Panc1 (cell line): ENCODE measurements at regions not wholly inside any gene's neighbourhood (a gene's known extent, or its start where the extent isn't known, plus 50 kb on each side); places are given as distances from the start of the nearest gene placed in this dataset.

ENCODE experiments used
- ATAC-seq: fragments of 200-7000 bp; cut with Tn5 transposase; 2 replicates; pipeline ENCODE4 v1.9.1; 2020; ENCODE audit warnings: mild to moderate bottlenecking, moderate library complexity
- BruUV-seq: library from RNA; stranded (reverse); fragments of 400-500 nt; replicated peaks from 2 replicates; lab custom pipeline; 2021; lab: Mats Ljungman, UMichigan
- CTCF ChIA-PET: fragments of 300-600 bp; sonication (Branson Sonifier 250); formaldehyde crosslinking; loops from one replicate; lab custom pipeline; 2022; ENCODE audit warnings: antibody characterized with exemption; lab: Charles Lee
- POLR2A ChIA-PET: fragments of 300-600 bp; sonication (Branson Sonifier 250); formaldehyde crosslinking; loops from one replicate; lab custom pipeline; 2022; ENCODE audit warnings: antibody characterized with exemption; lab: Charles Lee
- DNase-seq: peaks from one replicate; pipeline ENCODE4 v3.0.0-alpha.2; 2010; ENCODE audit warnings: low read depth, low spot score
- H3K27ac ChIP-seq: 2 replicates; pipeline ENCODE4 v1.5.1; 2011; ENCODE audit warnings: mild to moderate bottlenecking, low read length, inconsistent platforms
- H3K27me3 ChIP-seq: fragments of 200-500 bp; sonication (Bioruptor generic); 2 replicates; pipeline ENCODE4 v1.6.0; 2014; ENCODE audit warnings: low read length, inconsistent platforms; ENCODE audit not compliant: control insufficient read depth, insufficient read depth
- H3K36me3 ChIP-seq: fragments of 200-500 bp; sonication (Bioruptor generic); 2 replicates; pipeline ENCODE4 v1.5.1; 2014; ENCODE audit warnings: inconsistent platforms, mild to moderate bottlenecking, low read length, moderate library complexity; ENCODE audit not compliant: control insufficient read depth, insufficient read depth
- H3K4me1 ChIP-seq: 2 replicates; pipeline ENCODE4 v1.5.1; 2011; ENCODE audit warnings: inconsistent platforms, mild to moderate bottlenecking, low read length, moderate library complexity; ENCODE audit not compliant: control insufficient read depth, insufficient read depth
- H3K4me3 ChIP-seq, 2 experiments: 2 replicates each; pipeline ENCODE4 v1.5.1; 2011 to 2012; ENCODE audit warnings: low read depth in 2 of 2, low read length in 2 of 2, mild to moderate bottlenecking in 2 of 2, inconsistent platforms in 1 of 2, moderate library complexity in 1 of 2
- H3K9me3 ChIP-seq: fragments of 200-500 bp; sonication (Bioruptor generic); 2 replicates; pipeline ENCODE4 v1.5.1; 2014; ENCODE audit warnings: low read depth, mild to moderate bottlenecking, inconsistent platforms, low read length, moderate library complexity; ENCODE audit not compliant: control insufficient read depth, insufficient read depth
- POLR2AphosphoS5 ChIP-seq: IDR thresholded peaks from 2 replicates; pipeline ENCODE4 v1.6.1; 2012; ENCODE audit warnings: mild to moderate bottlenecking, low read depth, low read length, moderate library complexity
- SIN3A ChIP-seq: IDR thresholded peaks from 2 replicates; pipeline ENCODE4 v1.6.1; 2012; ENCODE audit warnings: low read depth, mild to moderate bottlenecking, low read length, moderate library complexity, borderline replicate concordance; ENCODE audit not compliant: insufficient read depth
- TCF7L2 ChIP-seq: IDR thresholded peaks from 2 replicates; pipeline ENCODE4 v1.6.1; 2011; ENCODE audit warnings: mild to moderate bottlenecking, low read depth, low read length, inconsistent platforms
- in situ Hi-C: cut with HindIII; loops from 2 replicates; pipeline ENCODE4 v1.10.0; 2016; ENCODE audit warnings: low sequenced_read_pairs, low pct_unique_long_range_greater_than_20kb
- intact Hi-C: fragments of 100-400 bp; cut with micrococcal nuclease; formaldehyde crosslinking; loops from one replicate; pipeline ENCODE4 v1.10.0; 2022; ENCODE audit not compliant: unreplicated experiment
- TF ChIP-seq, protein P1 (sequence below), 2 experiments: IDR thresholded peaks; 2 replicates each; pipeline ENCODE4 v1.6.1; 2011 to 2012; ENCODE audit warnings: low read depth in 2 of 2, control low read depth in 1 of 2, low read length in 1 of 2, mild to moderate bottlenecking in 1 of 2, moderate library complexity in 1 of 2; ENCODE audit not compliant: insufficient read depth in 1 of 2
- TF ChIP-seq, protein P2 (sequence below): fragments of 450-650 bp; IDR thresholded peaks from 2 replicates; pipeline ENCODE4 v1.5.1; 2017; ENCODE audit warnings: mild to moderate bottlenecking

DNA sequence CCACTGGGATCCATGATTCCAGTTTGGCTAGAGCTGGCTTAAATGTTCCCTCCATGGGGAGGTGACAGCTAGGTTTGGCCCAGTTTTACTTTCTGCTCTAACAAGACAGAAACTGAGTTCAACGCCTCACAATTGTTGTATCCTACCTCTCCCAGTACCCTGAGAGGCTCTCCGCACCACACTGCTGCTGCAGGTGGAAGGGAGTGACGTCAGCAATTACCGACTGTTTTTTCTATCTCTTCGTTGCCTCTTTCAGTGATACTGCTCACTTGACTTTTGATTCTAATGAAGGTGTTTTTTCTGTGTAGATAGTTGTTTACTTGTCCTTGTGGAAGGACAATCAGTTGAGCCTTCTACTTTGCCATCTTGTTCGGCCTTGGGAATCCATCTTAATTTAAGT is 204.9 kb upstream of the DUSP10 start:
- H3K27ac ChIP-seq = no peak overlapping the region
- intact Hi-C loops (no loop called here), in situ Hi-C loops (no loop called here)
- no peaks in the 10 kb centered on the region for H3K4me1 ChIP-seq
- H3K4me3 ChIP-seq = no peak overlapping the region
- ChIA-PET POLR2A (no interaction called here), CTCF (no interaction called here)
- ATAC-seq = no peak
- BruUV-seq = no TSS peak
- H3K27me3 ChIP-seq = no peaks in the 10 kb centered on the region
- no peak for DNase-seq
- H3K36me3 ChIP-seq = no peaks in the 10 kb centered on the region
- H3K9me3 ChIP-seq = peaks cover 4% of the 10 kb centered on the region; the same call in 1 of the 2 replicates
- TF ChIP-seq, protein P1, sequence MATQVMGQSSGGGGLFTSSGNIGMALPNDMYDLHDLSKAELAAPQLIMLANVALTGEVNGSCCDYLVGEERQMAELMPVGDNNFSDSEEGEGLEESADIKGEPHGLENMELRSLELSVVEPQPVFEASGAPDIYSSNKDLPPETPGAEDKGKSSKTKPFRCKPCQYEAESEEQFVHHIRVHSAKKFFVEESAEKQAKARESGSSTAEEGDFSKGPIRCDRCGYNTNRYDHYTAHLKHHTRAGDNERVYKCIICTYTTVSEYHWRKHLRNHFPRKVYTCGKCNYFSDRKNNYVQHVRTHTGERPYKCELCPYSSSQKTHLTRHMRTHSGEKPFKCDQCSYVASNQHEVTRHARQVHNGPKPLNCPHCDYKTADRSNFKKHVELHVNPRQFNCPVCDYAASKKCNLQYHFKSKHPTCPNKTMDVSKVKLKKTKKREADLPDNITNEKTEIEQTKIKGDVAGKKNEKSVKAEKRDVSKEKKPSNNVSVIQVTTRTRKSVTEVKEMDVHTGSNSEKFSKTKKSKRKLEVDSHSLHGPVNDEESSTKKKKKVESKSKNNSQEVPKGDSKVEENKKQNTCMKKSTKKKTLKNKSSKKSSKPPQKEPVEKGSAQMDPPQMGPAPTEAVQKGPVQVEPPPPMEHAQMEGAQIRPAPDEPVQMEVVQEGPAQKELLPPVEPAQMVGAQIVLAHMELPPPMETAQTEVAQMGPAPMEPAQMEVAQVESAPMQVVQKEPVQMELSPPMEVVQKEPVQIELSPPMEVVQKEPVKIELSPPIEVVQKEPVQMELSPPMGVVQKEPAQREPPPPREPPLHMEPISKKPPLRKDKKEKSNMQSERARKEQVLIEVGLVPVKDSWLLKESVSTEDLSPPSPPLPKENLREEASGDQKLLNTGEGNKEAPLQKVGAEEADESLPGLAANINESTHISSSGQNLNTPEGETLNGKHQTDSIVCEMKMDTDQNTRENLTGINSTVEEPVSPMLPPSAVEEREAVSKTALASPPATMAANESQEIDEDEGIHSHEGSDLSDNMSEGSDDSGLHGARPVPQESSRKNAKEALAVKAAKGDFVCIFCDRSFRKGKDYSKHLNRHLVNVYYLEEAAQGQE (IDR thresholded peaks at IDR 0.05; ENCODE audit: insufficient read depth in 1 of 2, low read depth in 2 of 2, low read length in 1 of 2) = no peak
- TF ChIP-seq POLR2AphosphoS5 (no peak), TCF7L2 (no peak), SIN3A (no peak)
- TF ChIP-seq, protein P2, sequence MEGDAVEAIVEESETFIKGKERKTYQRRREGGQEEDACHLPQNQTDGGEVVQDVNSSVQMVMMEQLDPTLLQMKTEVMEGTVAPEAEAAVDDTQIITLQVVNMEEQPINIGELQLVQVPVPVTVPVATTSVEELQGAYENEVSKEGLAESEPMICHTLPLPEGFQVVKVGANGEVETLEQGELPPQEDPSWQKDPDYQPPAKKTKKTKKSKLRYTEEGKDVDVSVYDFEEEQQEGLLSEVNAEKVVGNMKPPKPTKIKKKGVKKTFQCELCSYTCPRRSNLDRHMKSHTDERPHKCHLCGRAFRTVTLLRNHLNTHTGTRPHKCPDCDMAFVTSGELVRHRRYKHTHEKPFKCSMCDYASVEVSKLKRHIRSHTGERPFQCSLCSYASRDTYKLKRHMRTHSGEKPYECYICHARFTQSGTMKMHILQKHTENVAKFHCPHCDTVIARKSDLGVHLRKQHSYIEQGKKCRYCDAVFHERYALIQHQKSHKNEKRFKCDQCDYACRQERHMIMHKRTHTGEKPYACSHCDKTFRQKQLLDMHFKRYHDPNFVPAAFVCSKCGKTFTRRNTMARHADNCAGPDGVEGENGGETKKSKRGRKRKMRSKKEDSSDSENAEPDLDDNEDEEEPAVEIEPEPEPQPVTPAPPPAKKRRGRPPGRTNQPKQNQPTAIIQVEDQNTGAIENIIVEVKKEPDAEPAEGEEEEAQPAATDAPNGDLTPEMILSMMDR = no peak

DNA sequence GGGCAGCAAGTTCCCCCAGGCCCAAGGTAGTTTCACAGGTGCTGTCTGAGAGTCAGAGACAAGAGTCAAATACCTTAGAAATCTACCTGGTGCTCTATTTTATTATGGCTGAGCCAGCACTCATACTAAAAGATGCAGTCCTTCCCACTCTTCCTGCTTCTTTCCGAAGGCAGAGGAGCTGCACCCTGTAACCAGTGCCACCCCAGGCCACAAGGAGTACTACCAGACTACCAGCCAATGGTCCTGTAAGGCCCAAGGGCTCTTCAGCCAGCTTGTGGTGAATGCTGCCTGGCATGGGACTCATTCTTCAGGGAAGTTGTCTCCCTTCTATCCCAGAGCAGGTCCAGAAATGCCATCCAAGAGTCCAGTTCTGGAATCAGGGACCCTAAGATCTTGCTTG is 203.8 kb upstream of the DUSP10 start:
- intact Hi-C loops (no loop called here), in situ Hi-C loops (no loop called here)
- TF ChIP-seq, protein P1 (IDR thresholded peaks at IDR 0.05; ENCODE audit: insufficient read depth in 1 of 2, low read depth in 2 of 2, low read length in 1 of 2) = no peak
- no peak for TF ChIP-seq SIN3A
- TF ChIP-seq POLR2AphosphoS5 = no peak
- no peak for TF ChIP-seq TCF7L2
- TF ChIP-seq, protein P2 = no peak
- peaks cover 4% of the 10 kb centered on the region; the same call in 1 of the 2 replicates for H3K9me3 ChIP-seq
- no TSS peak for BruUV-seq
- no peaks in the 10 kb centered on the region for H3K36me3 ChIP-seq
- ChIA-PET CTCF (no interaction called here), POLR2A (no interaction called here)
- H3K4me1 ChIP-seq = no peaks in the 10 kb centered on the region
- no peak overlapping the region for H3K4me3 ChIP-seq
- no peak for DNase-seq
- no peak for ATAC-seq
- H3K27ac ChIP-seq = no peak overlapping the region
- H3K27me3 ChIP-seq = no peaks in the 10 kb centered on the region
